IPS-18c (cell line): ENCODE measurements at regions not wholly inside any gene's neighbourhood (a gene's known extent, or its start where the extent isn't known, plus 50 kb on each side); places are given as distances from the start of the nearest gene placed in this dataset.

Experiments used
- H3K4me3 ChIP-seq: 2 replicates; pipeline ENCODE4 v1.7.0; 2013; ENCODE audit warnings: low read depth, mild to moderate bottlenecking, low read length, moderate library complexity; ENCODE audit not compliant: insufficient read depth
- H3K9me3 ChIP-seq: one replicate; pipeline ENCODE4 v1.6.1; 2013; ENCODE audit warnings: mild to moderate bottlenecking, low read length, moderate library complexity; ENCODE audit not compliant: control insufficient read depth, insufficient read depth

DNA sequence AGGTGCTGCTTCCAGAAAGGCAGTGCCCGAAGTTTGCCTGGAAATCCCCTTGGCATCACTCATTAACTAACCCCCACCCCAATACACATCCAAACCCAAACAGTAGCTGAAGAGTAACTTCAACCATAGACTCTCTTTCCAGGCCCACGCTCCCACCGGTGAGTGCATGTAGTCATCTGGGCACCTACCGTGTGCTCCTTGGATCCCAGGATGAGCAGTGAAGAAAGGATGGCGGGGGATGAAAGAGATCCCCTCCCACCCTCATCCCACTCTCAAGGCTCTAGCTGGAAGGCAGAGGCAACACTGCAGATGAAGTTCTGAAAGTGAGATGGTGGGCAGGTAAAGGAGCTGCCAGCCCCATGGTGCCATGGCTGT, 305.0 kb downstream of the SOX9 start:
- Histone ChIP-seq H3K4me3 (no peak overlapping the region), H3K9me3 (no peaks in the 10 kb centered on the region)

DNA sequence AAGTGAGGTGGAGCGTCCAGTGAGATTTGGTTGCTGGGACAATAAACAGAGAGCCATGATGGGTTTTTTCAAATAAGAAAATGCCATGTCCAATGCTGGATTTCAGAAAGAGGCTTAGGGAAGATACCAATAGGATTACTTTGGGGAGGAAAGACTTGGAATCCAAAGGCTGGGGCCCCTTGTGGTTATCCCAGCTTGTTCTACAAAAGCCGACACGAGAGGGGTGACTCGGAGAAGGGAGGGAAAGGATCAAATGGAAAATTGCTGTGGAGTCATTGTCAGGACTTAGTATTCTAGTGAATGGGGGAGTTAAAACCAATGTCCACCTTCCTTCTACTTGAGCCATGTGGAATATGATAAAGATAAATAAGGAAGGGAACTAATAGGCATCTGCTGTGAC, 305.5 kb downstream of the SOX9 start:
- H3K4me3 ChIP-seq, result no peak overlapping the region
- no peaks in the 10 kb centered on the region for H3K9me3 ChIP-seq

DNA sequence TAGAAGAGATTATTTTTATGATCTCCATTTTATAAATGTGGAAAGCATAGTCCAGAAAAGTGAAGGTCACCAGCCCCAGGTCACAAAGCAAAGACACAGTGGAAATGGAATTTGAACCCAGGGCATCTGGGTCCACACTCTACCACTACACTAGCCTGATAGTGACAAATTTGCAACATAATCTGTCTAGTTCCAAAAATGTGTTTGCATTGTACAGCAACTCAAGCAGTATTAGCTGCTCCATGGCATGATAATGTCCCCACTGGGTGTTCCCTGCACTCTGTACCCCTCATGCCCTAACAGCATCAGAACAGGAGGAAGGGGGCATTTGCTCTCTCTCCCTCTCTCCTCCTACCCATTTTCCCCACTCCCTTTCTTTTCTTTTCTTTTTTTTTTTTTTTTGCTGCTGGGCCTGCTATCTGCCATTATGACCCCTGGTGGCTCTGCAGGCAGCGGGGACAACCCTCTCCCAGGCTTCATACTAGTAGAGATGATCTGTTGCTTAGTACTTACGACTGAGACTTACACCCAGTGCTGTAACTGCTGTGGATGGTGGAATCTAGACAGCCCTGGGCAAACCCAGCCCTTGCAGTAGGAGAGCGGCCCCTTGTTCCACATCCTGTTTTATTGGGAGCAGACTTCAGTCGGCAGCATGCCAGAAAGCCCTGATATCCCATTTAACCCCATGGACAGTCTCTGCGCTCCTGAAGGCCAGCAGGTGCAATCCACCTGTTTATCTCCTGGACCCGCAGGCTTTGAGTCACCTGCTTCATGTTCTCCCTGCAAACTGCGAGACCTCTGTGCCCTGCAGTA, 306.3 kb downstream of the SOX9 start:
- no peak overlapping the region for H3K4me3 ChIP-seq
- no peaks in the 10 kb centered on the region for H3K9me3 ChIP-seq

DNA sequence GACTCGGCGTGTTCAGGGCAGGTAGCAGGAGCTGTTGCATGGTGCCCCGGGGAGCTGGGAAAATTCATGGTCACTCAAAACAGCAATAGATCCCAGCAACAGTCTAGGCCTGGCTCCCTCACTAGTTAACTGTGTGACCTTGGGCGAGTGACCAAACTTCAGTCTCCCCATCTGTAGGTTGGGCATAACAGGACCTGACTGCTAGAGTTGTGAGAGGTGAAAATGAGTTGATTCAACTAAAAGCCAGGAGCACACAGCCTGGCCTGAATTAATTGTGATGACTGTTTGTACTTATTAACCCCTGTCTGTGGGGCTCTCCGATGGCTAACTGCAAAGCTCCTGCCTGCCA, 306.9 kb downstream of the SOX9 start:
- no peak overlapping the region for H3K4me3 ChIP-seq

DNA sequence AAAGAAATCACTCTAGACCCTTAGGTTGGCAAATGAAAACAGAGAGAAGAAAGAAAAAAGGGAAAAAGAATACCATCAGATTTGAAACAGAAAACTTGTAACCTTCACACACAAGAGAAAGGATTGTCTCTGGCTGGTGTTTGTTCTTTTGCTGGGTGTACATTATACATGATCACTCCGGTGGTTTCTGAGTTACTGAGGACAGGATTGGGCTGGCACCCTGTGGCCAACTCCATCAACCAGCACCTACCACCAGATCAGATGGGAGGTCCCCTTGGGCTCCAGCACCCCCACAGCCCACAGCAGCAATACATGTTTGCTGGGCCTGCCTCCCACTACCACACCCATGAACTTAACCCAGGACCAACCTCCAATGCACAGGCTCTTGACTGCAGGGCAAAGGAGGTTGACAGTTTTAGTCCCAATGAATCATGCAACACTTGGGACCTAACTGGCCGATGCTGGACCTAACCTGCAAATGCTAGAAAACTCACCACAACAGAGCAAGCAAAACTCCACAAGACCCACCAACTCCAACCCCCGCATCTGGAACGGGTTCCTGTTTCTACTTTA, 308.3 kb downstream of the SOX9 start:
- Histone ChIP-seq H3K4me3 (no peak overlapping the region), H3K9me3 (no peaks in the 10 kb centered on the region)

More for the DNA sequence above, 306.9 kb downstream of the SOX9 start:
- H3K9me3 ChIP-seq, result no peaks in the 10 kb centered on the region

DNA sequence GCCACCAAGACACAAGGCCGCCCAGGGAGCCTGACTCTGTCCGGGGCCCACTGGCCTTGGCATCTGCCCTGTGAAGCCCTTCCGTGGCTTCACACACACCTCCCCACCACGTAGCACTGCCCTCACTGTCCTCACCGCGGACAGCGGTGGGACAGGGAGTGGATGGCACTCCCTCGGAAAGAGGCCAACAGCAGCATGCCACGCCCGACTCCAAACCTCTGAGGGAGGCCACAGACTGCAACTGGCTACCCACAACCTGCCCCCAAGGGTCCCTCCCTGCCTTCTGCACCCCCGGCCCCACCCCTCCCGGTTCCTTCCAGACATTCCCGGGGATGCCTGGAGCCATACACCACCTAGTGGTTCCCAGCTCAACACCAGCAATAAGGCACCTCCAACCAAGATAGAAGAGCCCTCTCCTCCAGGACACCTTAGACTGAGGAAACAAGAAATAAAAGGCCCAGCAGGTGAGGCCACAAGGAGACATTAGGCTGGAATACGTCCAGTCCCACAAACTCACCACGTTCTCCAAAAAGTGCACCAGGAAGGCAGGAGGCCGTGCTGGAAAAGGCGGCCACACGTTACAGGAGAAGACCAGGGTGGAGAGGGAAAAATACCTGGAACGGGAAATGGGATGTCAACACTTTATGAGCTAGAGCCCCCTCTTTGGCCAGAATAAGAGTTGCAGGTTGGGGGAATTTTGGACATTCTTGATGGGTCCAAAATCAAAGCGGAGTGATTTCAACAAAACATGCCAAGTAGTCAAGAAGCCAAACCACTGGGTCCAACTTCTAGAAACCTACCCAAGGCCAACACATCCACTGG, 310.0 kb downstream of the SOX9 start:
- no peak overlapping the region for H3K4me3 ChIP-seq

DNA sequence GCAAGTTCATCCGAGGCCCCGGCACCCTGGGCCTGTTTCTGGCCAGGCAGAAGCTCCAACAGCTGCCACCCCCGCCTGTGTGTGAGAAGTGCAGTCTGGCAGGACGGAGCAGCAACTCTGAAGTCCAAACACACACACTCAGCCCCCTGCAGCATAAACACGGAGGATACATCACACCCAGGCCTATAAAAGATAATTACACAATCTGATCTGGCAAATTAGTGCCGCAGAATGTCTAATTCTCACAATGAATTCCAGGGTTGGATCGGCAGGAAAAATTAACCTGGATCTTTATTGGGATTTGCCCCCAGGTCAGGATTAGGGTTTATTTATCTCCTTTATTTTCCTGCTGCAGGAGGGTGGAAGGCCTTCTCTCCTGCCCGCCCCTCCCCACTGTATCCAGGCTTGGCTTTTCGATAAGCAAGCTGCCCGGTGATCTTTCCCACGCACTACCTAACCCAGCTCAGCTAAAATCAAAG, 311.4 kb downstream of the SOX9 start:
- no peak overlapping the region for H3K4me3 ChIP-seq
- peaks cover under 1% of the 10 kb centered on the region for H3K9me3 ChIP-seq

More for the DNA sequence above, 310.0 kb downstream of the SOX9 start:
- H3K9me3 ChIP-seq, result no peaks in the 10 kb centered on the region

DNA sequence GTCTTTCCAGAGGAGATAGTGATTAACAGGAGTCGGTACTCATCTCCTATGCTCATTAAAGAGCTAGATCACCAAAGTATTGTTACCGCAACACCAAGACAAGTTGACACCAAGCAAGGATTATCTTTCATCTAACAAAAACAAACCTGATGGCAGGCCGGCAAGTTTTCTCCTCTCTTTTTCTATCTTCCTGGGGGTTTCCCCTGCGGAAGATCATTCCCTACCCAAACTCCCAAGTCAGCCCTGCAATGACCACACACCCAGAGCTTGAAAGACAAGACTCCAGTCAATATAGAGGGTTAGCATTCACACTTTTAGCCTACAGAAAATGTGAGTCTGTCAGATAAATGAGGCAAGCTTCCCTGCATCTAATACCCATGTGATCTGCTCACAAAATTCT, 312.1 kb downstream of the SOX9 start:
- Histone ChIP-seq H3K4me3 (no peak overlapping the region), H3K9me3 (peaks cover 2% of the 10 kb centered on the region)

DNA sequence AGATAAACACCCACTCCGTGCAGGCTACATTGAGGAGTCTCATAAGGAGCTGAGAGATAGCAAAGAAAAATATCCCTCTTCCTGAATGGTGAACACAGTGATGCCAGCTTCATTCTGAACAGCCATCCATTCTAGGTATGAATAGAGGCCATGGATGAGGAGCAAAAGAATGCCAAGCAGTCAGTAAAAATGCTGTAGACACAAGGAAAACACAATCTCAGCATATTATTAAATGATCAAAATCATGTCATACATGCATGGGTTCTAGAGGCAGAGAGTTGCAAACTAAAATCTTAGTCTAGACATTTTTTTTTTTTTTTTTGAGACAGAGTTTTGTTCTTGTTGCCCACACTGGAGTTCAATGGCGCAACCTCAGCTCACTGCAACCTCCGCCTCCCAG, 313.0 kb downstream of the SOX9 start:
- Histone ChIP-seq H3K4me3 (no peak overlapping the region), H3K9me3 (peaks cover 2% of the 10 kb centered on the region)

DNA sequence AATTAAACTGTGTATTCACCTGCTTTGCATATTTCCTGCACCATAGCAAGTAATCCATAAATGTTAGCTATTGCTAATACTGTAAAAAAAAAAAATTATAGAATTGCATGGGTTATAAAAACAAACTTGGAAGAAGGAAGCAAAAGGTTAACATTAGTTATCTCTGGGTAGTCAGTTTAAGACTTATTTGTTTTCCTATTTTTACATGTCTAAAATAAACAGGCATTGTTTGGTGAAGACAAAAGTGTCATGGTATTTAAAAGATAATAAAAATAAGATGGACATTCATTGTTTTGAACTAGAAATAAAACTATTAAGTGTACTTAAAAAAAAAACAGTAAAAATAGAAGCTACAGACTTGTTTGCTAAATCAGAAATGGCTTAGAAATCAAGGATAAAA, 313.8 kb downstream of the SOX9 start:
- no peak overlapping the region for H3K4me3 ChIP-seq
- peaks cover 2% of the 10 kb centered on the region for H3K9me3 ChIP-seq

DNA sequence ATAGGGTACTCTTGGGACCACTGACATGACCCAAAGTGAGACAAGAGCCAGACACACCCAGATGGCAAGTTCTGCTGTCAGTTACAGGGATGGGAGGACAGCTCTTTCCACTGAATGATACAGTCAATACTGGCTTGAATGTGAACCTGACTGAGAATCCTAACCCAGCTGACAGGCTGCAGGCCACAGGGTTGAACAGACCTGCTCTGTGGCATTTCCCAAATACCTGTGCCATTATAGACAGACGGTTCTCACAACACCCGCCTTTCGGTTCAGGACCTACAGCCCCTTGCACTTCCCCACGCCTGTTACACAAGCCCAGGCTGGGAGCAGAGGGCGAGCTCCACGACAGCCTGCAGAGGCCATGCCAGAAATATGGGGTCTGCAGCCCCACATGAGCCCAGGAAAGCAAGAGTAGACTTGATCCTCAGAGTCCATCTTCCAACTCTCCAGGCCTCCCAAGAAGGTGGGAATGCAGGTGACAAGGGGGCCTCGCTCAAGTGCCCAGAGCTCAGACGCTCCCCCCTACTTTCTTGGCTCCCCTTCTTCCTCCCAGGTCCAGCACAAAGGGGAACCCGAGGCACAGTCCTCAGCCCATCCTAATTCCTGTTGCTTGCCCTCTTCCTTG, 314.3 kb downstream of the SOX9 start:
- H3K9me3 ChIP-seq, result peaks cover 5% of the 10 kb centered on the region

DNA sequence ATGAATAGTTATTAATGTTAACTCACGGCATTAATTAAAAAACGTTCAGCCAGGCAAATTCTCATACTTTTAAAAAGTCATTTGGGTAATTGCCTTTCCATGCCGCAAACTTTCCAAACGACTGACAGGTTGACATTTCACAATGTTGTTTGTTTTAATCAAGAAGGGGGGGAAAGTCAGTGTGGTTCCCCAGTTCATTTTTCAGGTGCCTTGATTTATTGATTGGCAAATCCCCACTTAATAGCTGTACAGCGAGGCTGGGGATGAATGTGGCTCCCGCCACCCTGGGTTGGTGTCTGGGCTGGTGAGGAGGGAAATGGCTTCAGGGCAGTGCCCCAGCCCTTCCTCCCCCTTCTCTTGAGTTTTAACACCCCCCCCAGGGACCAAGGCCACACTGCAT, 318.0 kb downstream of the SOX9 start:
- no peak overlapping the region for H3K4me3 ChIP-seq
- peaks cover 5% of the 10 kb centered on the region for H3K9me3 ChIP-seq

More for the DNA sequence above, 314.3 kb downstream of the SOX9 start:
- H3K4me3 ChIP-seq, result no peak overlapping the region

DNA sequence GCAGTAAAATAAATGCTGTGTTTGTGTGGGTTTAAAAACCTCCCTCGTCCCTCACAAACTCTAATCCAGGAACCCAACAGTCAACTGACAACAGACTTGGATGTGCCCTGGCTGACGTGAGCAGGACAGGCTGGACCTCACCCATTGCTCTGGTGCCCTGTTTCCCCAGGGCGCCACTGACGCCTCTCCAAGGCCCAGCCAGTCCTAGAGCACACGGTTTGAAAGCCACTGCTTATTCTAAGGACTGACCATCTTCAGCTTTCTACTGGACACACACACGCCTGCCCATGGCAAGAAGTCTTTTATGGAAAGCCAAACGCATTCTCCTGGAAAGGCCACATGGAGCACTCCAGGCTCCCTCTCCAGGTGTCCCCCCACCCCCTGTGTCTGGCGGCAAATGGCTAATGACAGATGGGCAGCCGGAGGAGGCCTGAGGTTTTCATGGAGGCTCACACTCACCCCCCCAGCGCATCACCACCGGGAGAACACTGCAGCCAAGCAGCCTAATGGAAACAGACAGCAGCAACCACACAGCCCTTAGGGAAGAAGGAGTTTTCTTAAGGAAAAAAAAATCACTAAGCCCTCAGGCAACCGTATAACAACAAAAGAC, 319.2 kb downstream of the SOX9 start:
- H3K4me3 ChIP-seq, result no peak overlapping the region
- peaks cover 5% of the 10 kb centered on the region for H3K9me3 ChIP-seq

DNA sequence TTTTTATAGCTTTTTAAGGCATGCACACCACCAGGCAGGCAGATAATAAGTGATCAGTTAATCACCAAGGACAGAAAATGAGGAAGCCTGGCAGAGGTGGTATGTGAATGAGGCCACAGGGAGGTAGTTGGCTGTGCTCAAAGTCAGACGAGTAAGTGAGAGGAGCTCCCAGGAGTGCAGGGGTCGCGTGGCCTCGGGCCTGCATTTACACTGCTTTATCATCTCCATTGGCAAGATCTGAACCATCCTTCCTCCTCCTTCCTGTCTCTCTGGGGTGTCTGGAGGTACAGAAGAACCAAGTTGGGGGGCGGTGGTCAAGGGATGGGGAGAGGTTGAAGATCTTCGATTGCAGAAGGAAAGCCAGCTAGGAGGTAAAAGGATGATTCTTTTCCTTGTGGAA, 320.1 kb downstream of the SOX9 start:
- peaks cover 5% of the 10 kb centered on the region for H3K9me3 ChIP-seq
- H3K4me3 ChIP-seq, result no peak overlapping the region

DNA sequence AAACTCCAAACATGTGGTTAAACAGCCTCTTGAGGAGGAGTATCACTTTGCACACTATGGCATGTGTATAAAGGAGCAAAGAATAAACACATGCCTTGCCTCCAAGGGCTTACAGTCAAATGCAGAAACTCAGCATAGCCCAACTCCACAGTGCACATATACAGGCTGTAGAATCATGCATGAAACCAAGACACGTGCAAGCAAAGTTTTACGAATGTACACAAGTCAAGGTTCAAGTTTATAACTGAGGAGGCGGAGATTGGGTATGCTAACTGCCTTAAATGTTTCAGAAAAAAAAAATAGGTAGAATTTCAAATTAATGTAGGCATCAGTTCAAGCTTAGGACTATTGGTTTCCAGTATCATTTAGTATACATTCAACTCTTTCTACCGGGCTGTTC, 321.1 kb downstream of the SOX9 start:
- Histone ChIP-seq H3K9me3 (peaks cover 5% of the 10 kb centered on the region), H3K4me3 (no peak overlapping the region)

DNA sequence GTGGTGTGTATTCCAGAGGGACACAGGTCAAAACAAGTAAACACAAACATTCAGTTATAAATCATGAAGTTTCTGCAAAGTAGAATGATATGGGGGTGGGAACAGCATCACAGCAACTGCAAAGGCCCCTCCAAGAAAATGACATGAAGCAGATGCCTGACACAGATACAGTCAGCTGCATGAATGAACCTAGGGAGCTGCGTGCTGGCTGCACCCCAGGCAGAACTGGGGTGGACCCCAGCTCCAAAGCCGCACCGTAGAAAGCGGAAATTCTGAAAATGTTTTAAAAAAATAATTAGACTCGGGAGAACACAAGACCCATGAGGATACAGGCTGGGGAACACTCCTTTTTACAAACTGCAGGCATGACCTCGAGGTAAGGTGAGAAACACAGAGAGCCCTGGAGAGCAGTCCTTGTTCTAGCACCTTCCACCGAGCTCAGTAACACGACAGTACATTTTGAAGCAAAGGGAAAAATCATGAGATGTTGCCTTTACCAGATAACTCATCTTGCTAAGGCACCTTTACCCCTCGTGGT, 323.8 kb downstream of the SOX9 start:
- Histone ChIP-seq H3K9me3 (peaks cover 3% of the 10 kb centered on the region), H3K4me3 (no peak overlapping the region)
